GM21723 (cell line): ENCODE measurements at regions not wholly inside any gene's neighbourhood (a gene's known extent, or its start where the extent isn't known, plus 50 kb on each side); places are given as distances from the start of the nearest gene placed in this dataset.

Experiments used
- ATAC-seq: cut with Tn5 transposase; IDR thresholded peaks from one replicate; pipeline ENCODE4 v1.9.1; 2021; ENCODE audit warnings: mild to moderate bottlenecking, moderate library complexity; ENCODE audit not compliant: unreplicated experiment

DNA sequence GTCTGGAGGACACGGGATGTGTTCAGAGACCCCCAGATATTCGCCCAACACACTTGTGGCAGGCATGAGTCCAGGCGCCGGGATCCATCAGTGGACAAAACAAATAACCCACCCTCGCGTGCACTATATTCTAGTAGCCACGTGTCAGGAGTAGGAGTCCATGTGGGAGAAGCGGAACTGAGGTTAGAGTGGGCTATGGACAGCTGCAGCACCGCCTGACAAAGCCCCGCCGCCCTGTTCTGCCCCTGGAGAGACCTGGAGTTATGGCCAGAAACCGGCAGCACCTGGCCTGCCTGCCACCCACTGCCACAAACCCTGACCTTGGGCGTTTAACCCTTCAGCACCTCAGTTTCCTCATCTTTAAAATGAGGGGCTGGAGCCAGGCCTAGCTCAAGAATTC is 181.0 kb upstream of the RNF32 start:
- no peak for ATAC-seq

DNA sequence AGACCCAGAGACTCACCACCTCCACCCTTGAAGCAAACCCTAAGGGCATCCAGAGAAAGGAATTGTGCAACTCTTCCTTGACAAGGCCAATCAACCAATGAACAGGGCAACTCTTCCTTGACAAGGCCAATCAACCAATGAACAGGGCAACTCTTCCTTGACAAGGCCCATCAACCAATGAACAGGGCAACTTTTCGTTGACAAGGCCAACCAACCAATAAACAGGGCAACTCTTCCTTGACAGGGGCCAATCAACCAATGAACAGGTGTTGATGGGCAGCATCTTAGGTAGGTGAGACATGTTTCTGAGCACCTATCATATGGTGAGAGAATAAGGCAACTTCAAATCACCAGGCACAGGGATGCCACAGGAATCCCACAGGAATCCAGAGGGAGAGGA is 181.5 kb upstream of the RNF32 start:
- ATAC-seq = no peak

DNA sequence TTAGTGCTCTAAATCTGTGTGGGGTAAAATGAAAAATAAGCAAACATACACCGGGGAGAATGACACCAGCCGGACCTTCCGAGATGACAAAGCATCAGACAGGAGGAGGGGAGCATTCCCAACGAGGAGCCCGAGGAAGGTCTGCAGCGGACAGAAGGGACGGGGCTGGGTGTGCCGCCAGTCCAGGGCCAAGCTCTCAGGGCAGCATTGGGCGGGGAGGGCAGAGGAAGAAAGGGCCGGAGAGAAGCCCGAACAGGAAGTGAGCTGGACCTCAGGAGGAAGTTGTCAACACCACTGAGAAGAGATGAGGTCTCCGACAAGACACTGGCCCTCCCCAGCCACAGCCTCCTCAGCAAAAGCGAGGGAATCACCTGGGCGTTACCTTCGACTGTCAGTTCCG is 182.6 kb upstream of the RNF32 start:
- ATAC-seq = no peak

DNA sequence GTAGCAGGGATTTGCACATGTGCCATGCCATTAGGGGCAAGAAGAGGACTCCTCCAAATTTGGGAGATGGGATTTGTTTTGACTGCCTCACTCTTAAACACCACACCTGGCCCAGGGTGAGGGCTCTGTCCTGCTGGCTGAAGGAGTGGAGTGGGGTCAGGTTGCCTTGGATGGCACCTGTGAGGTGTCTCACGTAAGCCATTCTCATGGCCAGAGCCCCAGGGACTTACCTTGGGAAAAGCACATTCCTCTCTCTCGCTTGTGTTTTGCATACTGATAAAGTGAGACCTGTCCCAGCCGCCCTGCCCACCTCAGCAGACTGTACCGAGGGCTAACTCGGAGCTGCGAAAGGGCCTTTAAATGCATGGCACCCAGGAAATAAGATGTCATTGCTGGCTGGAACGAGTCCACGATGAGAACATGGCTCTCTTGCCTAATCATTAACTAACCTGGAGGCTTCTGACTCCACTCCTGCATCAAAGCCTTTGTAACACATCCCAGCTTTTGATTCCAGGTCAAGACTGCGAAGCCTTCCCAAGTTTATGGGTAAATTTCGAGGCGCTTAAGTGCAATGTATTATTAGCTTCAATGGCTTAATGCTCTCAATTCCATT is 184.0 kb upstream of the RNF32 start:
- ATAC-seq = no peak

DNA sequence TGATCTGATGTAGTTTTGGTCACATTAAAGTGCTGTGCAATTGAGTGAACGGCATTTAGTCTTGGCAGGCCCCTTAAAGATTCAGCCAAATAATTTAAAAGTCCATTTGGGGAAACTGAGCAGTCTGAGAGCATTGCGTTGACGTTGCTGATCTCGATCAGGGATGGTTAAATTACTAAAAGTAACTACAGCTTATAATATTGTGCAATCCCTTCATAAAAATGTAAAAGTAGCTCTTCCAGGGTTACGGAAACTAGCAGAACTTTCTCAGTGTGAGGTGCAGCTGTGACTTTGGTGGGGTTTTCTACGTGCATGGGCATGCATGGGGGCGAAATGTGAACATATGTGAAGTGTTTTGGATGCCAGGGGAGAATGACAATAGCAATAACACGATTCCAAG is 184.5 kb upstream of the RNF32 start:
- no peak for ATAC-seq

DNA sequence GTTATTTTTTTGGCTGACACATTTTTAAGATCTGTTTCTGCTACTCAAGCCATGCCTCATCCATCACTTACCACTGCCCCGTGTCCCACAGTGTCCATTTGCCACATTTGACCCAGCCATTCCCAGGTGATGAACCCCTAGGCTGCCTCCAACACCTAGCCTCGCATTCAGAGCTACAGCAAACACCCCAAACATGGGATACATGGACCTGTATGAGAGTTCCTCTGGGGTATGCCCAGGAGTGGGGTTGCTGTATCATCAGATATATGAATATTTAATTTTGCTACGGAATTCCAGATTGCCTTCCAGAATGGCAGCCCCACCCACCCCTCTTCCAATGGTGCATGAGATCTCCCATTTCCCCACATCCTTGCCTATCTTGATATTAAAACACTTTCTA is 190.1 kb upstream of the RNF32 start:
- ATAC-seq = no peak

DNA sequence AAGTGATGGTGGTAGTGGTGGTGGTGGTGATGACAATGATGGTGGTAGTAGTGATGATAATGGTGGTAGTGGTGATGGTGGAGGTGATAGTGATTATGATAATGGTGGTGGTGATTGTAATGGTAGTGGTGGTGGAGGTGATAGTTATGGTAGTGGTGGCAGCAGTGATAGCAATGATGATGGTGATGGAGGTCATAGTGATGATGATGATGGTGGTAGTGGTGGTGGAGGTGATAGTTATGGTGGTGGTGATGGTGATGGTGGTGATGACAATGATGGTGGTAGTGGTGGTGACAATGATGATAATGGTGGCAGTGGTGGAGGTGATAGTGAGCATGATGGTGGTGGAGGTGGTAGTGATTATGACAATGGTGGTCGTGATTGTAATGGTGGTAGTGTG is 191.7 kb upstream of the RNF32 start:
- no peak for ATAC-seq

DNA sequence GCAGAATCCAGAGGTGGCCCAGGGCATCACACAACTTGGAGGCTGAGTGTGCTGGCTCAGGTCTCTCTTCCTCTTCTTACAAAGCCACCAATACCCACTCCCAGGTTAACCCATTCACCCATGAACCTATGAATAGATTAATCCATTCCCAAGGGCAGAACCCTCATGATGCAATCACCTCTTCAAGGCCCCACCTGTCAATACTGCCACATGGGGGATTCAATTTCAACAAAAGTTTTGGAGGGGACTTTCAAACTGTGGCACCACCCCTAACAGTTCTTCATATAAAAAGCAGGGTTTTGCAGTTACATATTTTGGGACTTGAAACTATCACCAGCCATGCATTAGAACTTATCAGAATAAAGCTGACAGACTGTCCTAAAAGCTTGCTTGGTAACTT is 193.6 kb upstream of the RNF32 start:
- ATAC-seq = no peak

DNA sequence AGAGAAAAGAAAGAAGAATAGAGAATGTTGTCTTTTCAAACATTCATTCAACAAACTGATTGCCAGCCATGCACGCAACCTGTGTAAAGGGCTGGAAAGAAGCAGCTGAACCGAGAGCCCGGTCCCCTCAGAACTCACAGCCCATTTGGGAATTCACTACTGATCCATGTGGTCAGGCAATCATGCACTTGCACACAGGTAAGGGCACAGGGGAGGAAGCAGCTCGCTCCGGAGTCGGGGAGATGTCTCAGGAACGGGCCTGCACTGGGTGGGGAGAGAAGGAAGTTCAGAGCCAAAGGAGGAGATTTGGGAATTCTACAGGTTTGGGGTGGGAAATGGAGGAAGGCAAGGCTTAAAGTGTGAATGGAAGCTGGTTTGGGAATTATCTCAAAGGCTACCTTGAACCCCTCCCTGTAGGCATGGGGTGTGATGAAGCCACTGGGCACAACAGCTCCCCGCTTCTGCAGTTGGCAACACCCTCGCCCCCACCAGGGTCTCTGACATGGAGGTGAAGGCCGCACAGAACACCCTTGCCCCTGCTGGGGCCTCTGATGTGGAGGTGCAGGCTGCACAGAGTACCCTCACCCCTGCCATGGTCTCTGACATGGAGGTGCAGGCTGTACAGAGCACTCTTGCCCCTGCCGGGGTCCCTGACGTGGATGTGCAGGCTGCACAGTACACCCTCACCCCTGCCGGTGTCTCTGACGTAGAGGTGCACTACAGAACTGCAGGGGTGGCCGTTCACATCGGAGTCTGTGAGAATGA is 194.4 kb upstream of the RNF32 start:
- no peak for ATAC-seq

DNA sequence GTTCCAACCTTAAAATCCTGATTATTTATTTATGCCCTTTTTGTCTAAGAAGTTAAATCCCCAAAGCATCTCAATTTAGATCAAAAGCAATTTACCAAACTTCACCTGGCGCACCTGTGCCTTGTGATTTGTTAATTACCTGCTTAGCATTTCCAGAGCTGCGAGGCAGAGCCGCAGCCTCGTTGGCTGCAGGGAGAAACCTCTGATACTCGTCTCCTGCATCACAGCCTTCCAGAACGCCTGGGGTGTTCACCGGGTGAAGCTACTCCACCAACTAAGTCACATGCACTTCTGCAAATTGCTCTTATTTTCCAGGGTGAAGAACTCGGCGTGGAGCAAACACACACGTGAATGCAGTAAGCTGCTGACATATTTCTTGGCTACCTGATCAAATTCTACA is 198.1 kb upstream of the RNF32 start:
- no peak for ATAC-seq

DNA sequence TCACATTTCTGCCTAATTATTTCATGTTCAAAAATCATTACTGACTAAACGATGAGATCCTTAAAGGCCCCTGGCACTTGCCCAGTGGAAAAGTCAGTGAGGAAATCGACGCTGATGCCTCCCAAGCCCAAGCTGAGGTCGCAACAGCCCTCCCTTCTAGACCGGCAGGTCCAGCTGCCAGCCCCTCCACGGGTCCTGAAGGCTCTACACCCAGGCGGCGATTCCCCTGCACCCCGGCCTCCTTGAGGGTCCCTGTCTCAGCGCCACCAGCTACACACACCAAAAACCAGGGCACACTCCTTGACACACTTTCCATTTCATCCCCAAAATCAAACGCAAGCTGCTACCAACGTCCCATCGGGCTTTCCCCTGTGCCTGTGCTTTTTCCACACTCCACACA is 200.1 kb upstream of the RNF32 start:
- ATAC-seq = no peak

DNA sequence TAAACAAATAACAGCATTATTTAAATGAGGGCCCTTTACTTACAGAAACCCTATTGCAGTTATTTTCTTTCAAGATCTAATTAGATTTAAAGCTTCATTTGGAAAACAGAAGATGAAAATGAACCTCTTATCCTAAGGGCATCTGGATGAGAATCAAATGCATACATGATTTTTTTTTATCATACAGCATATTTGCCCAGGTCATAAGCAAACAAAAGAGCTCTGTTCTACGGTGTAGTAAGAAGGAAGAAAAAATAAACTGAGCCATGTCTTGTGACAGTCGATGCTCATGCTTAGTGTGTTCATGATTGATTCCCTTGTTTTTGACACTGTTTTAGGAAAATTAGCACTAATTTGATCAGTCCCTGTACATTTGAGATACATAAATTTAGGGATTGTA is 202.6 kb upstream of the RNF32 start:
- no peak for ATAC-seq

DNA sequence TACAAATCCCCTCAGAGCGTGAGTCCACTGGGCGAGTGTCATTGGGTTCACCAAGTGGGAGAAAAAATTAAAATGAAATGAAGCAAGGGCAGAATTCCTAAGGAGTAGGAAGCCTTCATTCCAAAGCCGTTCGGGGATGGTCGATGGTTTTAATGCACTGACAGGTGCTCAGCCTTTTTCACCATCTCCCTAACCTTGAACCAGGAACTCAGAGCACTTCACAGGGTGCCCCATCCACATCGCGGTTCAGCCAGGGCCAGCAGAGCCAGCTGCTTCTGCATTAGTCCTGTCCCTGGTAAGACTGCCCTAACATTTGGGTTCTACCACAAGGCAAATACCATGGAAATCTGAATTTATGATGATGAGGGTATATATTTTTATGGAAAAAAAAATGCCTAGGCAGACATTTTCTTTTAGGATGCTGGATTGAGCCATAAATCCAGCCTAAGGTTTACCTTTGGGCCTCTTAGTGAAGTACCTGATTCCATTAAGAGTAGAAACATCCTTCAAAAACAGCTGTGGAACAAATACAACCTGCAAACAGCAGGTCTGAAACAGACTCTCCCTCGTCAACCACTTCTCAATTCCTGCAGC is 203.5 kb upstream of the RNF32 start:
- ATAC-seq = no peak

DNA sequence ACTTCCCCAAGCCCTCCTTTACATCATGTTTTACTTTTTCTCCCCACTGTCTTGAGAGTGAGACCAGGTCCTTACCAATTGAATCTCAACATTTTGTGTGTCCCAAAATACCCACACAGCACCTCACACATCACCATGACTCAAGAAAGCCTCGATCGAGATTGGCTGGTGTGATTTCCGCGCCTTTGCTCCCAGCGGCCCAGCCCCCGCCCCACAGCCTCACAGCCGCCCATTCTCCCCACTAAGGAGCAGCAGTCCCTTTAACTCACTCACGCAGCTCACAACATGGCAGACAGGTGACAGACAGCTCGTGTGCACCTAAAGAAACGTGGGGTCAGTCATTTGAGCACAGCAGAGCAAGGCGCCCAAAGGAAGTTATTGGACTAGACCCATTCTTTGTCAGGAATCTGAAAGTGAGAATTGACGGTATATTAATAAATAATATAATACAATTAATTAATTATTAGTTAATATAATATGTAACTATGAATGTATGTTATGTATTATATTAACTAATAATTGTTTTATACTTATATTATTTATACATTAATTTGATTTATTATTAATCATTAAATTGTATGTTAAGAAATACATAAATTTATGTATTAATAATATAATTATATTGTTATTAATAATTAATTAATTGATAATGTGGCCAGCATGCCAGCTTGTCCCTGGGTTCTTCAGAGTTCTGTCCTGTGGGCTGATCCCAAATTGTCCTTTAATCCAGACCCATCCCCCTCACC is 204.9 kb upstream of the RNF32 start:
- no peak for ATAC-seq

DNA sequence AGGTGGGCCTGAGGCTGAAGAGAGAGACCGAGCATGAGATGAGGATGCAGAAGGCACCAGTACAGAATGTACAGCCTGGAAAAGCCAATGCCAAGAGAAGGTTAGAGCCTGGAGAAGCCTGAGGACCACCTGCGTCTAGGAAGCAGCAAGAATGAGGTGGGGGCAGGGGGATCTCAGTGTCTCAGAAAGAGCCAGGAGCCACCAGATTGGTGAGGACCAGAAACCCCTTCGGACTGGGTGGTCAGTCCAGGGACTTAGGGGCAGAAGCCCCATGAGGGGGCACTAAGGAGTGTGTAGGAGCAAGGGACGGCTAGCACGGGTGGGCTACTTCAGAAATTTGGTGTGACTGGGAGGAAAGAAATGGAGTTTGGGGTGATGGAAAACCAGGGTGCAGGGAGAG is 205.9 kb upstream of the RNF32 start:
- no peak for ATAC-seq

DNA sequence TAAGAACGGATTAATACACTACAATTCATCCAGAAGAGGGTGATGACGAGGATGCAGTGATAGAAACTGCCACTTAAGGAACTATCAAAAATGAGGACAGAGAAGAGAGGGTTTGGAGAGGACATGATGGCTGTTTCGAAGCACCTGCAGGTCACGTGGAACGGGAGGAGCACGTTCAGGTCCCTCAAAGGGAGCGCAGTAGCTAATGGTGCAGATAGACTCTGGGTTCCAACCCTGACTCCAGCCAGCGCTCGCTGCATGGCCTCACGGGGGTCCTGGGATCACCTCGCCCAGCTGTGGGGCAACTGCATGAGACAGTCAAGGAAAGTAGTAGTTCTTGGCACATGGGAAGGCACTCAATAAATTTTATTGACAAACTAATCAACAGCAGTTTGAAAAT is 208.6 kb upstream of the RNF32 start:
- ATAC-seq = no peak

DNA sequence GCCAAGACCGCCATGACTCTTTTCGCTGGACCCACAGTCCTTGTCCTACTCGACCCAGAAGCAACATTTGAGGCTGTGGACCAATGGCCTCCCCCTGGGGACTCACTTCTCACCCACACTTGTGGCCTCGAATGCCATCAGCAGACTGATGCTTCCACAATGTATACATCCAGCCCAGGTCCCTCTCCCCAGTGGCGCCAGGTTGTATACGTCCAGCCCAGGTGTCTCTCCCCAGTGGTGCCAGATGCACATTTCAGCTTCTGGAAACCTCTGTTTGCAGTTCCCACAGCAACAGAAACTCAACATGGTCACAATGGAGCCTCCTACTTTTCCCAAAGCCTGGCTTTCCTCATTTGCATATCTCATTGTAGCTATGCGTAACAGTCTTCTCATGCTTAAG is 210.5 kb upstream of the RNF32 start:
- no peak for ATAC-seq

DNA sequence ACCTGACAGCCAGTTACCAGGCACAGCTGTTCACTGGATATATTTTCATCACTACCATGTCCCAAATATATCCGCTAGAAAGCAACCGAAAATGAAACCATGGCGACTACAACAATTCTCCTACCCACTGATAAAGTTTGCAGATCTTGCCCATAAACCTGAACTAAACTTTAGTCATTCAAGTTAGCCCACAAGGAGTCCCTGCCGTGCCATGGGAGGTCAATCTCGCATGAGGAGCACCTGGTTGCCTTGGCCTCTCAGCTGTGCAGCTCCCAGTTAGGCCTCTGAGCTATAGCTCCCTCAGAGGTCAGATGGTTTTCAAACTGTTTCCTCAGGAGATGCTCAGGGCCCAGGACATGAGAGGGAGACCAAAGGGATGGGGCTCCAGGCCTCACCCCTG is 211.1 kb upstream of the RNF32 start:
- no peak for ATAC-seq

DNA sequence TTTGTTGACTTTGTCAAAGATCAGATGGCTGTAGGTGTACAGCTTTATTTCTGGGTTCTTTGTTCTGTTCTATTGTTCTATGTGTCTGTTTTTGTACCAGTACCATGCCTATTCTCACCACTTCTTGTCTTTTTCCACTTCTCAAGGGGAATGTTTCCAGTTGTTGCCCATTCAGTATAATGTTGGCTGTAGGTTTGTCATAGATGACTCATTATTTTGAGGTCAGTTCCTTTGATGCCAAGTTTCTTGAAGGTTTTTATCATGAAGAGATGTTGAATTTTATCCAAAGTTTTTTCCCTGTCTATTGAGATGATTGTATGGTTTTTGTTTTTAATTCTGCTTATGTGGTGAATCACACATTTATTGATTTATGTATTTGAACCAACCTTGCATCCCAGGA is 216.7 kb upstream of the RNF32 start:
- ATAC-seq = no peak

DNA sequence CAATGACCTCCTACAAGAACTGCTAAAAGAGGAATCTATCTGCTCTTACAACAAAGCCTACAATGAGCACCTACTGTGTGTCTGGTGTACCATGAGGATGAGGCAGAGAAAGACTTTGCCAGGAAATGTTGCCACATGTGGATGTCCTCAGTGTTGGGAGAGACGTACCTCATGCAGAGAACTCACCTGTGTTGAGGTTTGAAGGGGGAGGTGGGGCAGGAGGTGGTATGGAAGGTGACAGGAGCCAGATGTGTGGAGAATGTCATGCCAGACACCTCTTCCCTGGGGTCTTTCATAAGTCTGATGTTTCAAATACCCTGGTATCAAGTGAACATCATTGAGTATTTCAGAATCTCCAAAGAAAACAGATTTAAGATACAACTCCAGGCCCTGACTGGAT is 220.1 kb upstream of the RNF32 start:
- ATAC-seq = no peak

DNA sequence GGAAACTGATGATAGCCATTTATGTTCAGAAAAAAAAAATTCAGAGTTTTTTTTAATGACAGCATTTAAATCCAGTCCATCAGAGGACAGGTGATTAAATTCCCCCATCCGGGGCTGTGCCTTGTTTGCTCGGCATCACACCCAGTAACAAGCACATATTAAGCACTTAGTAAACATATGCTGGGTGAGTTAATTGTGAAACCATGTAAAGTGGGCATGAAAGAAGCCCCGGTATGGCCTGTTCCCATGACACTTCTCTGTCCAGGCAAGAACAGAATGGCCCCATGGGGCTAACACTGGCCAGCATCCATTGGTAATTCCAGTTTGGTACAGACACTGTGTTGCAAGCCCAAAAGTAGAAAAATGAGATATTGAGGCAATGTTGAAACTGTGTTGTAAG is 220.8 kb upstream of the RNF32 start:
- ATAC-seq = no peak

DNA sequence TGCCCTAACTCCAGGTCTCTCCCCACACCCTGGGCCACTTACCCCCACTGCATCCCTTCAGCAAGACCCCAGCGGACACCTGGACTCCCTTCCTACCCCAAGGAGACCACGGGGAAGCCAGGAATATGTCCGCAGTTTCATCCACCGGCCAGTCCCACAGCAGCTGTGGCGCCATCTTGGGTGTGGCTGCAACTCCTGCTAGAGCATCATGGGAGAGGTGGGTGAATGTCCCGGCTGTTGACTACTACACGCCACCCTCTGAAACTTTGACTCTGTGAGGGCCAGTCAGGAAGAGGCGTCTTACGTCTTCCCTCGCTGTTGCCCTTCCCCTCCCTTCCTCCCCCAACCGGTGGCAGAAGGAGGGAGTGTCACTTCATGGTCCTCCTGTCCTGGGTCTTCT is 238.3 kb upstream of the RNF32 start:
- ATAC-seq = no peak
